ENCODE measurements at regions not wholly inside any gene's neighbourhood (a gene's known extent, or its start where the extent isn't known, plus 50 kb on each side); places are given as distances from the start of the nearest gene placed in this dataset.

GRCh38 chr15:66939451-66940023 lies 125.9 kb upstream of the SMAD3 start:
- TF ChIP-seq ARNT (IDR thresholded peaks at IDR 0.05) (no peak), ELF4 (IDR thresholded peaks at IDR 0.05) (no peak), PKNOX1 (IDR thresholded peaks at IDR 0.05) (no peak), SP1 (IDR thresholded peaks at IDR 0.05) (no peak), FOXA1 (IDR thresholded peaks at IDR 0.05) (no peak), TARDBP (IDR thresholded peaks at IDR 0.05) (no peak), HDGF (IDR thresholded peaks at IDR 0.05; ENCODE audit: borderline replicate concordance) (no peak), FOXM1 (IDR thresholded peaks at IDR 0.05; ENCODE audit: borderline replicate concordance) (no peak), BHLHE40 (IDR thresholded peaks at IDR 0.05; ENCODE audit: borderline replicate concordance) (no peak), SUZ12 (IDR thresholded peaks at IDR 0.05) (no peak), CTBP1 (IDR thresholded peaks at IDR 0.05; ENCODE audit: borderline replicate concordance) (no peak), FOXK2 (IDR thresholded peaks at IDR 0.05) (no peak), ZNF384 (IDR thresholded peaks at IDR 0.05) (no peak)
